Activated B cell treated with CpG ODN at 0.5 μM for 24 hours (primary cell): ENCODE measurements at regions not wholly inside any gene's neighbourhood (a gene's known extent, or its start where the extent isn't known, plus 50 kb on each side); places are given as distances from the start of the nearest gene placed in this dataset.

Experiments used
- ATAC-seq: fragments of 200-7000 bp; cut with Tn5 transposase; one replicate; pipeline ENCODE4 v1.10.0; 2021; ENCODE audit warnings: low read depth, mild to moderate bottlenecking, moderate library complexity
- CTCF ChIA-PET: fragments of 350-600 bp; sonication (Branson Sonifier 250); formaldehyde crosslinking; loops from one replicate; lab custom pipeline; 2021; ENCODE audit warnings: antibody characterized with exemption; lab: Charles Lee
- POLR2A ChIA-PET: fragments of 350-600 bp; sonication (Branson Sonifier 250); formaldehyde crosslinking; loops from one replicate; lab custom pipeline; 2021; ENCODE audit warnings: antibody characterized with exemption; lab: Charles Lee
- DNase-seq: peaks from one replicate; pipeline ENCODE4 v3.0.0; 2022
- H3K27ac Mint-ChIP-seq: one replicate; pipeline ENCODE4 v1.8.0; 2020; ENCODE audit warnings: mixed read lengths
- H3K27me3 Mint-ChIP-seq: one replicate; pipeline ENCODE4 v1.8.0; 2021; ENCODE audit warnings: mixed read lengths
- H3K36me3 Mint-ChIP-seq: one replicate; pipeline ENCODE4 v1.8.0; 2021; ENCODE audit warnings: low read depth, mixed read lengths
- H3K4me1 Mint-ChIP-seq: one replicate; pipeline ENCODE4 v1.8.0; 2021; ENCODE audit warnings: mixed read lengths
- H3K4me3 Mint-ChIP-seq: one replicate; pipeline ENCODE4 v1.8.0; 2020; ENCODE audit warnings: mild to moderate bottlenecking, mixed read lengths
- H3K9me3 Mint-ChIP-seq: one replicate; pipeline ENCODE4 v1.8.0; 2020; ENCODE audit warnings: mixed read lengths
- intact Hi-C: fragments of 100-400 bp; cut with micrococcal nuclease; formaldehyde crosslinking; loops from one replicate; pipeline ENCODE4 v1.15.1; 2024
- TF ChIP-seq, protein P1 (sequence below): fragments of 200-600 bp; IDR thresholded peaks from one replicate; pipeline ENCODE4 v1.8.0; 2022; ENCODE audit warnings: antibody characterized with exemption, mild to moderate bottlenecking

DNA sequence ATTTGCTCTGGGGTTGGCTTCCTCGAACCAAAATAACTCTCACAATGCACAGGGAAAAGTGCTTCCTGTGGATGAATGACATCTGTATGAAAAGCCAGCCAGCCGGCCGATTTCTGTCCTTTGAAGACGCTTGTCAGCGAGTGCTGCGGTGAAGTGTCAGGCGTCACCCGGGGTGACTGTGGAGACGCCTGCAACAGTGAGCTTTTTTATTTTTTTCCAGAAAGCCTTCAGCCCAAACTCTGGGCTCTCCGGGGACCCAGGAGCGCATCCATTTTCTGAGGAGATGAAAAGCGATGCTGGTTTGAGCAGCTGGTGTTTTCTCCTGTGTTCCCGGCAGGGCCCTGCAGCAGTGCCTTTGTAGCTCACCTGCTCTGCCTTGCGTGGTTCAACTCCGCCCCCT lies 147.9 kb upstream of the MYL2 start:
- ChIA-PET POLR2A (no interaction called here), CTCF (no interaction called here)
- intact Hi-C loops: no loop called here
- Mint-ChIP-seq H3K36me3 (no peaks in the 10 kb centered on the region), H3K4me3 (no peak overlapping the region), H3K9me3 (peaks cover 3% of the 10 kb centered on the region), H3K27me3 (peaks cover 6% of the 10 kb centered on the region), H3K27ac (no peak overlapping the region), H3K4me1 (no peaks in the 10 kb centered on the region)
- no peak for DNase-seq
- TF ChIP-seq, protein P1, sequence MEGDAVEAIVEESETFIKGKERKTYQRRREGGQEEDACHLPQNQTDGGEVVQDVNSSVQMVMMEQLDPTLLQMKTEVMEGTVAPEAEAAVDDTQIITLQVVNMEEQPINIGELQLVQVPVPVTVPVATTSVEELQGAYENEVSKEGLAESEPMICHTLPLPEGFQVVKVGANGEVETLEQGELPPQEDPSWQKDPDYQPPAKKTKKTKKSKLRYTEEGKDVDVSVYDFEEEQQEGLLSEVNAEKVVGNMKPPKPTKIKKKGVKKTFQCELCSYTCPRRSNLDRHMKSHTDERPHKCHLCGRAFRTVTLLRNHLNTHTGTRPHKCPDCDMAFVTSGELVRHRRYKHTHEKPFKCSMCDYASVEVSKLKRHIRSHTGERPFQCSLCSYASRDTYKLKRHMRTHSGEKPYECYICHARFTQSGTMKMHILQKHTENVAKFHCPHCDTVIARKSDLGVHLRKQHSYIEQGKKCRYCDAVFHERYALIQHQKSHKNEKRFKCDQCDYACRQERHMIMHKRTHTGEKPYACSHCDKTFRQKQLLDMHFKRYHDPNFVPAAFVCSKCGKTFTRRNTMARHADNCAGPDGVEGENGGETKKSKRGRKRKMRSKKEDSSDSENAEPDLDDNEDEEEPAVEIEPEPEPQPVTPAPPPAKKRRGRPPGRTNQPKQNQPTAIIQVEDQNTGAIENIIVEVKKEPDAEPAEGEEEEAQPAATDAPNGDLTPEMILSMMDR: no peak
- ATAC-seq: no peak

GRCh38 chr12:111067498-111067897 lies 147.1 kb upstream of the MYL2 start:
- Mint-ChIP-seq H3K27me3 (peaks cover 6% of the 10 kb centered on the region), H3K9me3 (peaks cover 3% of the 10 kb centered on the region), H3K36me3 (no peaks in the 10 kb centered on the region), H3K4me1 (no peaks in the 10 kb centered on the region), H3K27ac (no peak overlapping the region), H3K4me3 (no peak overlapping the region)
- DNase-seq: no peak
- no peak for ATAC-seq
- CTCF ChIA-PET: no interaction called here
- TF ChIP-seq, protein P1: no peak
- POLR2A ChIA-PET: no interaction called here
- intact Hi-C loops: no loop called here

GRCh38 chr12:111066744-111067437 lies 146.5 kb upstream of the MYL2 start:
- Mint-ChIP-seq H3K4me1 (no peaks in the 10 kb centered on the region), H3K4me3 (no peak overlapping the region), H3K27me3 (peaks cover 6% of the 10 kb centered on the region), H3K36me3 (no peaks in the 10 kb centered on the region), H3K9me3 (peaks cover 3% of the 10 kb centered on the region), H3K27ac (no peak overlapping the region)
- ChIA-PET POLR2A (no interaction called here), CTCF (no interaction called here)
- intact Hi-C loops: no loop called here
- ATAC-seq (no peak), DNase-seq (no peak)
- TF ChIP-seq, protein P1: no peak

DNA sequence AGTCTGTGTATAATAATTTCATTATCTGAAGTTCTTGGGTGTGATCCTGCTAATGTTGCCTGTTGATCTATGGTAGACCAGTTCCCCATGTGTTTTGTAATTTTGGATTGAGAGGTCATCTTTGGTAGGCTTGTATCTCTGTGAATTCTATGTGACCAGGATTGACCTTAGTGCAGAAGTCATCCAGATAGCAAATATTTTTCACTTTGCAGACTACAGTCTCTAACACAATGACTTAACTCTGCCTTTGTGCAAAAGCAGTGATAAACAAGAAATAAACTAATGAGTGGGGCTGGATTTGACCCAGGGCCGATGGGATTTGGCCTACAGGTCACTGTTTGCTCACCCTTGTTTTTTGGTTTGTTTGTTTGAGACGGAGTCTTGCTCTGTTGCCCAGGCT lies 144.6 kb upstream of the MYL2 start:
- Mint-ChIP-seq H3K36me3 (no peaks in the 10 kb centered on the region), H3K4me1 (no peaks in the 10 kb centered on the region), H3K27ac (no peak overlapping the region), H3K9me3 (peaks cover 3% of the 10 kb centered on the region), H3K27me3 (peaks cover 6% of the 10 kb centered on the region), H3K4me3 (no peak overlapping the region)
- CTCF ChIA-PET: no interaction called here
- intact Hi-C loops: no loop called here
- ATAC-seq (no peak), DNase-seq (no peak)
- POLR2A ChIA-PET: no interaction called here
- TF ChIP-seq, protein P1: no peak

- intact Hi-C loops: no loop called here
- DNase-seq (no peak), ATAC-seq (no peak)
- Mint-ChIP-seq H3K27me3 (peaks cover 2% of the 10 kb centered on the region), H3K36me3 (no peaks in the 10 kb centered on the region), H3K9me3 (peaks cover 3% of the 10 kb centered on the region), H3K4me1 (no peaks in the 10 kb centered on the region), H3K27ac (no peak overlapping the region), H3K4me3 (no peak overlapping the region)
- TF ChIP-seq, protein P1: no peak
- POLR2A ChIA-PET: no interaction called here
- CTCF ChIA-PET: no interaction called here
Observed at GRCh38 chr12:111064154-111064553, 143.8 kb upstream of the MYL2 start.
